ENCODE measurements at regions not wholly inside any gene's neighbourhood (a gene's known extent, or its start where the extent isn't known, plus 50 kb on each side); places are given as distances from the start of the nearest gene placed in this dataset.

DNA sequence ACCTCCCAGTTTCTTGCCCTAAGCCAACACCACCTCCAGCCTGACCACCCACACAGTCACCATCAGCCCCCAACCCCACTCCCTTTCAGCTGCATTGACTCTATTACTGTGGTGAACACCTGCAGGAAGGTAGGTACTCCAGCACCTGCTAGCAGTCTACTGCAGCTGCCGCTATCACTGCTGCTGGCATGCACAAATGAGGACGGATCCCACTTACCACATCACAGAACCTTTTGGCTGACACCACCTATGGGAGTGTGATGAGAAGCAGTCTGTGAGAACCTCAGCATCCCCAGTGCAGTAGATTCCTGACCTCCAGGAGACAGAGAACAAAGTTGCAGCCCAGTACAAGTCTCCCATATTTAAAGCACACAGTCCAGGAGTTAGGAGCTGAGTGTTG, 71.9 kb downstream of the ANXA1 start:
- TF ChIP-seq CTCF (IDR thresholded peaks at IDR 0.05) (no peak), POLR2A (IDR thresholded peaks at IDR 0.05; ENCODE audit: low read depth) (no peak), POLR2AphosphoS5 (IDR thresholded peaks at IDR 0.05) (no peak)

Measured in esophagus muscularis mucosa (tissue), 3 donors.